NT2/D1 (cell line): ENCODE measurements at regions not wholly inside any gene's neighbourhood (a gene's known extent, or its start where the extent isn't known, plus 50 kb on each side); places are given as distances from the start of the nearest gene placed in this dataset.

Source experiments
- SUZ12 ChIP-seq: IDR thresholded peaks from 2 replicates; pipeline ENCODE4 v1.6.1; 2011; ENCODE audit not compliant: insufficient read length, insufficient read depth; ENCODE audit errors: extremely low read depth
- YY1 ChIP-seq: IDR thresholded peaks from 2 replicates; pipeline ENCODE4 v1.6.1; 2011; ENCODE audit not compliant: insufficient read length, insufficient read depth
- ZNF274 ChIP-seq: IDR thresholded peaks from 2 replicates; pipeline ENCODE4 v1.6.1; 2011; ENCODE audit warnings: mild to moderate bottlenecking, low read depth, low read length

- no peak for TF ChIP-seq SUZ12
- TF ChIP-seq ZNF274, result no peak
- TF ChIP-seq YY1, result no peak
Observed at GRCh38 chr1:215484171-215484939, 82.7 kb upstream of the KCTD3 start.
